WTC11 (cell line): ENCODE measurements at regions not wholly inside any gene's neighbourhood (a gene's known extent, or its start where the extent isn't known, plus 50 kb on each side); places are given as distances from the start of the nearest gene placed in this dataset.

Experiments used
- ATAC-seq: fragments of 200-7000 bp; cut with Tn5 transposase; 2 replicates; pipeline ENCODE4 v1.10.0; 2021; ENCODE audit warnings: mild to moderate bottlenecking, moderate library complexity
- CTCF ChIA-PET: fragments of 300-600 bp; sonication (Branson Sonifier 250); formaldehyde crosslinking; loops from one replicate; lab custom pipeline; 2021; ENCODE audit warnings: antibody characterized with exemption; lab: Charles Lee
- POLR2A ChIA-PET: fragments of 350-600 bp; sonication (Branson Sonifier 250); formaldehyde crosslinking; loops from one replicate; lab custom pipeline; 2021; ENCODE audit warnings: antibody characterized with exemption; lab: Charles Lee
- DNase-seq: peaks from one replicate; pipeline ENCODE4 v3.0.0; 2021; ENCODE audit warnings: low spot score
- H3K27ac Mint-ChIP-seq: 2 replicates; pipeline ENCODE4 v1.8.0; 2021; ENCODE audit warnings: mixed read lengths
- H3K27me3 Mint-ChIP-seq: 2 replicates; pipeline ENCODE4 v1.8.0; 2021; ENCODE audit warnings: low read depth, mild to moderate bottlenecking, moderate library complexity, mixed read lengths
- H3K36me3 Mint-ChIP-seq: 2 replicates; pipeline ENCODE4 v1.8.0; 2021; ENCODE audit warnings: mixed read lengths
- H3K4me1 Mint-ChIP-seq: 2 replicates; pipeline ENCODE4 v1.8.0; 2022; ENCODE audit warnings: mixed read lengths
- H3K4me3 Mint-ChIP-seq: 2 replicates; pipeline ENCODE4 v1.8.0; 2021; ENCODE audit warnings: mild to moderate bottlenecking, moderate library complexity, mixed read lengths
- H3K9me3 Mint-ChIP-seq: 2 replicates; pipeline ENCODE4 v1.8.0; 2021; ENCODE audit warnings: mixed read lengths
- ATF1 ChIP-seq: sonication (generic); formaldehyde crosslinking; IDR thresholded peaks from 2 replicates; pipeline ENCODE4 v1.8.1; 2023; ENCODE audit warnings: mild to moderate bottlenecking, moderate library complexity, missing genetic modification reagents
- ELF4 ChIP-seq: sonication (generic); formaldehyde crosslinking; IDR thresholded peaks from 2 replicates; pipeline ENCODE4 v1.8.1; 2022; ENCODE audit warnings: low read depth, mild to moderate bottlenecking, moderate library complexity, missing genetic modification reagents
- ETV6 ChIP-seq: sonication (generic); formaldehyde crosslinking; IDR thresholded peaks from 2 replicates; pipeline ENCODE4 v1.8.1; 2022; ENCODE audit warnings: mild to moderate bottlenecking, missing genetic modification reagents
- IRF2 ChIP-seq: sonication (generic); formaldehyde crosslinking; IDR thresholded peaks from 2 replicates; pipeline ENCODE4 v1.8.0; 2022; ENCODE audit warnings: low read depth, missing genetic modification reagents, borderline replicate concordance
- JAZF1 ChIP-seq: fragments of 250-450 bp; sonication (Bioruptor Pico); IDR thresholded peaks from 2 replicates; pipeline ENCODE4 v1.9.0; 2021; ENCODE audit warnings: moderate library complexity, mild to moderate bottlenecking, inconsistent platforms
- KAT7 ChIP-seq: sonication (generic); formaldehyde crosslinking; IDR thresholded peaks from 2 replicates; pipeline ENCODE4 v1.8.1; 2023; ENCODE audit warnings: missing genetic modification reagents, mild to moderate bottlenecking, borderline replicate concordance
- MXD4 ChIP-seq: fragments of 250-450 bp; sonication (Bioruptor Pico); IDR thresholded peaks from 2 replicates; pipeline ENCODE4 v1.8.0; 2021; ENCODE audit warnings: mild to moderate bottlenecking, moderate library complexity, borderline replicate concordance
- NFE2L1 ChIP-seq: sonication (generic); formaldehyde crosslinking; IDR thresholded peaks from 2 replicates; pipeline ENCODE4 v1.8.1; 2023; ENCODE audit warnings: missing genetic modification reagents
- NR2C2 ChIP-seq: sonication (generic); formaldehyde crosslinking; IDR thresholded peaks from 2 replicates; pipeline ENCODE4 v1.8.0; 2022; ENCODE audit warnings: mild to moderate bottlenecking, missing genetic modification reagents
- SMAD3 ChIP-seq: sonication (generic); formaldehyde crosslinking; IDR thresholded peaks from 2 replicates; pipeline ENCODE4 v1.8.0; 2022; ENCODE audit warnings: missing genetic modification reagents, mild to moderate bottlenecking, borderline replicate concordance
- ZBTB21 ChIP-seq: sonication (generic); formaldehyde crosslinking; IDR thresholded peaks from 2 replicates; pipeline ENCODE4 v1.8.1; 2023; ENCODE audit warnings: mild to moderate bottlenecking, missing genetic modification reagents, borderline replicate concordance
- ZNF317 ChIP-seq: sonication (generic); formaldehyde crosslinking; IDR thresholded peaks from 2 replicates; pipeline ENCODE4 v1.8.1; 2023; ENCODE audit warnings: low read depth, mild to moderate bottlenecking, moderate library complexity, missing genetic modification reagents, borderline replicate concordance
- TF ChIP-seq, protein P1 (sequence below): sonication (generic); formaldehyde crosslinking; IDR thresholded peaks from 2 replicates; pipeline ENCODE4 v1.8.1; 2022; ENCODE audit warnings: missing genetic modification reagents, borderline replicate concordance
- TF ChIP-seq, protein P2 (sequence below): sonication (generic); formaldehyde crosslinking; IDR thresholded peaks from 2 replicates; pipeline ENCODE4 v1.8.1; 2022; ENCODE audit warnings: low read depth, missing genetic modification reagents, borderline replicate concordance
- TF ChIP-seq, protein P3 (sequence below): sonication (generic); formaldehyde crosslinking; IDR thresholded peaks from 2 replicates; pipeline ENCODE4 v1.8.0; 2022; ENCODE audit warnings: mild to moderate bottlenecking, missing genetic modification reagents
- TF ChIP-seq, protein P4 (sequence below): fragments of 250-450 bp; sonication (Bioruptor Pico); conservative IDR thresholded peaks from 2 replicates; pipeline ENCODE4 v1.9.0; 2021; ENCODE audit warnings: mild to moderate bottlenecking
- TF ChIP-seq, protein P5 (sequence below): sonication (generic); formaldehyde crosslinking; conservative IDR thresholded peaks from 2 replicates; pipeline ENCODE4 v1.8.1; 2023; ENCODE audit warnings: mild to moderate bottlenecking, low read depth, missing genetic modification reagents, moderate library complexity

DNA sequence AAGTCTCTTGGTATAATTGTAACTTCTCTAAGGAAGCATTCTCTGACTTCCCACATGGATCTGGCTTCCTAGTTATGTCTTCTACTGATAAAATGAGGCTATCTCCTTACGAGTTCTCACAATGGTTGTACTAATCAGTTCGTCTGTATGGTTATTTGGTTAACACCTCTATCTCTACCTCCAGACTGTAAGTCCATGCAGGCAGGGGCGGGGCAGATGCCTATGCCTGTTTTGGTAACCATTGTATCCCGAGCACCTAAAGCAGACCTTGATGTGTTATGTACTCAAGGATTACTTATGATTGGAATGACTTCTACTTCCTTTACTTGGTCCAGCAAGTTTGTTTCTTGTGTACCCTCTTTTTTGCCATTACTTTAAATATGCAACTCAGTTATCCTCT, 125.0 kb upstream of the PITX1 start:
- peaks cover 24% of the 10 kb centered on the region for H3K27me3 Mint-ChIP-seq
- H3K27ac Mint-ChIP-seq = no peak overlapping the region
- peaks cover 20% of the 10 kb centered on the region for H3K9me3 Mint-ChIP-seq
- no peak for DNase-seq
- no peaks in the 10 kb centered on the region for H3K36me3 Mint-ChIP-seq
- ChIA-PET POLR2A (no interaction called here), CTCF (interaction anchor here (1.1 kb wide), 1 partner anchor 21 kb away, joined by 3 read pairs; no protein-coding TSS in a partner anchor)
- H3K4me3 Mint-ChIP-seq = no peak overlapping the region
- TF ChIP-seq, protein P1, sequence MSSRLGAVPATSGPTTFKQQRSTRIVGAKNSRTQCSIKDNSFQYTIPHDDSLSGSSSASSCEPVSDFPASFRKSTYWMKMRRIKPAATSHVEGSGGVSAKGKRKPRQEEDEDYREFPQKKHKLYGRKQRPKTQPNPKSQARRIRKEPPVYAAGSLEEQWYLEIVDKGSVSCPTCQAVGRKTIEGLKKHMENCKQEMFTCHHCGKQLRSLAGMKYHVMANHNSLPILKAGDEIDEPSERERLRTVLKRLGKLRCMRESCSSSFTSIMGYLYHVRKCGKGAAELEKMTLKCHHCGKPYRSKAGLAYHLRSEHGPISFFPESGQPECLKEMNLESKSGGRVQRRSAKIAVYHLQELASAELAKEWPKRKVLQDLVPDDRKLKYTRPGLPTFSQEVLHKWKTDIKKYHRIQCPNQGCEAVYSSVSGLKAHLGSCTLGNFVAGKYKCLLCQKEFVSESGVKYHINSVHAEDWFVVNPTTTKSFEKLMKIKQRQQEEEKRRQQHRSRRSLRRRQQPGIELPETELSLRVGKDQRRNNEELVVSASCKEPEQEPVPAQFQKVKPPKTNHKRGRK (CRISPR knock-in tag) = no peak
- no peak for TF ChIP-seq ELF4
- no peak for TF ChIP-seq ATF1 (CRISPR knock-in tag)
- TF ChIP-seq MXD4 (CRISPR knock-in tag) = no peak
- TF ChIP-seq, protein P2, sequence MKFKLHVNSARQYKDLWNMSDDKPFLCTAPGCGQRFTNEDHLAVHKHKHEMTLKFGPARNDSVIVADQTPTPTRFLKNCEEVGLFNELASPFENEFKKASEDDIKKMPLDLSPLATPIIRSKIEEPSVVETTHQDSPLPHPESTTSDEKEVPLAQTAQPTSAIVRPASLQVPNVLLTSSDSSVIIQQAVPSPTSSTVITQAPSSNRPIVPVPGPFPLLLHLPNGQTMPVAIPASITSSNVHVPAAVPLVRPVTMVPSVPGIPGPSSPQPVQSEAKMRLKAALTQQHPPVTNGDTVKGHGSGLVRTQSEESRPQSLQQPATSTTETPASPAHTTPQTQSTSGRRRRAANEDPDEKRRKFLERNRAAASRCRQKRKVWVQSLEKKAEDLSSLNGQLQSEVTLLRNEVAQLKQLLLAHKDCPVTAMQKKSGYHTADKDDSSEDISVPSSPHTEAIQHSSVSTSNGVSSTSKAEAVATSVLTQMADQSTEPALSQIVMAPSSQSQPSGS (CRISPR knock-in tag) = no peak
- TF ChIP-seq ZNF317 (CRISPR knock-in tag) = no peak
- TF ChIP-seq IRF2 (CRISPR knock-in tag) = no peak
- no peak for TF ChIP-seq SMAD3 (CRISPR knock-in tag)
- no peak for TF ChIP-seq ETV6 (CRISPR knock-in tag)
- H3K4me1 Mint-ChIP-seq = no peaks in the 10 kb centered on the region
- ATAC-seq = no peak

DNA sequence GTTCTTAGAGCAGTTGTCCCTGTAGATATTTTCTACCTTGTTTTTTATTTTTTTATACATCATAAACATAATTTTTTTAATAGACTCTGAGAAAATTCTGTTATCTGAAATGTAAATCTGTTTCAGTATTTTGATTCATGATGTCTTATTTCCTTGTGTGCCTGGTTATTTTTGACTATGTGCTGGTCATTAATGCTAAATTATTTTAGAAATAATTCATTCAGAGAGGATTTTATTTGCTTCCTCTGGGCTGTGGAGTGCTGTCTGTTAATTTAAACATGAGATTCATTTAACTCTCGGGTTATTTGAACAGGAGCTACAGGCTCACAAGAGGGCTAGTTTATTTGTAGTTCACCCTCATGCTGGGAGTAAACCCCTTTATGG, 124.3 kb upstream of the PITX1 start:
- POLR2A ChIA-PET = no interaction called here

More for the DNA sequence above, 124.3 kb upstream of the PITX1 start:
- Mint-ChIP-seq H3K4me3 (no peak overlapping the region), H3K27me3 (peaks cover 18% of the 10 kb centered on the region), H3K36me3 (no peaks in the 10 kb centered on the region), H3K27ac (no peak overlapping the region), H3K4me1 (no peaks in the 10 kb centered on the region), H3K9me3 (peaks cover 20% of the 10 kb centered on the region)
- DNase-seq (no peak), ATAC-seq (no peak)
- CTCF ChIA-PET = interaction anchor here (1.1 kb wide), 1 partner anchor 21 kb away, joined by 3 read pairs; no protein-coding TSS in a partner anchor
- TF ChIP-seq ZBTB21 (no peak), KAT7 (CRISPR knock-in tag) (no peak), SMAD3 (CRISPR knock-in tag) (no peak), NR2C2 (CRISPR knock-in tag) (no peak), NFE2L1 (CRISPR knock-in tag) (no peak), ELF4 (no peak), JAZF1 (CRISPR knock-in tag) (no peak)
- TF ChIP-seq, protein P3, sequence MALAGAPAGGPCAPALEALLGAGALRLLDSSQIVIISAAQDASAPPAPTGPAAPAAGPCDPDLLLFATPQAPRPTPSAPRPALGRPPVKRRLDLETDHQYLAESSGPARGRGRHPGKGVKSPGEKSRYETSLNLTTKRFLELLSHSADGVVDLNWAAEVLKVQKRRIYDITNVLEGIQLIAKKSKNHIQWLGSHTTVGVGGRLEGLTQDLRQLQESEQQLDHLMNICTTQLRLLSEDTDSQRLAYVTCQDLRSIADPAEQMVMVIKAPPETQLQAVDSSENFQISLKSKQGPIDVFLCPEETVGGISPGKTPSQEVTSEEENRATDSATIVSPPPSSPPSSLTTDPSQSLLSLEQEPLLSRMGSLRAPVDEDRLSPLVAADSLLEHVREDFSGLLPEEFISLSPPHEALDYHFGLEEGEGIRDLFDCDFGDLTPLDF (CRISPR knock-in tag) = no peak
- TF ChIP-seq, protein P4, sequence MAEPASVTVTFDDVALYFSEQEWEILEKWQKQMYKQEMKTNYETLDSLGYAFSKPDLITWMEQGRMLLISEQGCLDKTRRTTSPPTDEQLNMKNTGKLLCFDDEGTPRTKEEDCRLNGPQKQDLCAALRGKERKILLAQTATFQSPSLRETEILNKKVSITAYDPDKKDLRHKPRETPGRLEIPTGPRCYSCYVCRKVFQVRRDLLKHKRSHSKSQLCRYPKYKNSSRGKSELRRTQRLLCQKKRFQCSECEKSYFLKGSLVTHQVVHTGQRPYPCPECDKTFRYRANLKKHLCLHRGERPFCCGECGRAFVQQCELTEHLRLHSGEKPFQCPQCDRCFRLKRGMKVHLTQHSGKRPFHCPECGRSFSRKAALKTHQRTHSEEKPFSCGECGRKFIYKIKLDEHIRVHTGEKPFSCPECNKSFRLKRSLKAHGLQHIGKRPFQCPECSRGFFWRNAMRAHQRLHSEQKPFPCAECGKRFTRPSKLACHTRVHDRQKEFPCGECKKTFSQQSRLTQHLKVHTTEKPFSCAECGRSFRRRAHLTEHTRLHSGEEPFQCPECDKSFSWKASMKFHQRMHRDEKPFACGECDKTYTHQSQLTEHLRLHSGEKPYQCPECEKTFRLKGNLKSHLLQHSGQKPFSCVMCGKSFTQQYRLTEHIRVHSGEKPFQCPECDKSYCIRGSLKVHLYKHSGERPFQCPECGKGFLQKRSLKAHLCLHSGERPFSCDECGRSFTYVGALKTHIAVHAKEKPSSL (CRISPR knock-in tag) = no peak
- TF ChIP-seq, protein P5, sequence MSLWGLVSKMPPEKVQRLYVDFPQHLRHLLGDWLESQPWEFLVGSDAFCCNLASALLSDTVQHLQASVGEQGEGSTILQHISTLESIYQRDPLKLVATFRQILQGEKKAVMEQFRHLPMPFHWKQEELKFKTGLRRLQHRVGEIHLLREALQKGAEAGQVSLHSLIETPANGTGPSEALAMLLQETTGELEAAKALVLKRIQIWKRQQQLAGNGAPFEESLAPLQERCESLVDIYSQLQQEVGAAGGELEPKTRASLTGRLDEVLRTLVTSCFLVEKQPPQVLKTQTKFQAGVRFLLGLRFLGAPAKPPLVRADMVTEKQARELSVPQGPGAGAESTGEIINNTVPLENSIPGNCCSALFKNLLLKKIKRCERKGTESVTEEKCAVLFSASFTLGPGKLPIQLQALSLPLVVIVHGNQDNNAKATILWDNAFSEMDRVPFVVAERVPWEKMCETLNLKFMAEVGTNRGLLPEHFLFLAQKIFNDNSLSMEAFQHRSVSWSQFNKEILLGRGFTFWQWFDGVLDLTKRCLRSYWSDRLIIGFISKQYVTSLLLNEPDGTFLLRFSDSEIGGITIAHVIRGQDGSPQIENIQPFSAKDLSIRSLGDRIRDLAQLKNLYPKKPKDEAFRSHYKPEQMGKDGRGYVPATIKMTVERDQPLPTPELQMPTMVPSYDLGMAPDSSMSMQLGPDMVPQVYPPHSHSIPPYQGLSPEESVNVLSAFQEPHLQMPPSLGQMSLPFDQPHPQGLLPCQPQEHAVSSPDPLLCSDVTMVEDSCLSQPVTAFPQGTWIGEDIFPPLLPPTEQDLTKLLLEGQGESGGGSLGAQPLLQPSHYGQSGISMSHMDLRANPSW = no peak
